Trophoblast cell (in vitro differentiated cells and primary cell): ENCODE measurements at regions not wholly inside any gene's neighbourhood (a gene's known extent, or its start where the extent isn't known, plus 50 kb on each side); places are given as distances from the start of the nearest gene placed in this dataset.

ENCODE experiments used
- DNase-seq, 2 donors: peaks; one replicate each; pipeline ENCODE4 v3.0.0-alpha.2; 2016
- H2AFZ ChIP-seq: 2 replicates; pipeline ENCODE4 v1.6.1; 2013; ENCODE audit warnings: low read length, moderate library complexity, mild to moderate bottlenecking; ENCODE audit not compliant: insufficient read depth, poor library complexity
- H2AK5ac ChIP-seq: 2 replicates; pipeline ENCODE4 v1.6.1; 2013; ENCODE audit warnings: mild to moderate bottlenecking, low read length
- H2BK120ac ChIP-seq: 2 replicates; pipeline ENCODE4 v1.6.1; 2013; ENCODE audit warnings: low read length, mild to moderate bottlenecking, moderate library complexity; ENCODE audit not compliant: insufficient read depth, poor library complexity
- H2BK12ac ChIP-seq: 2 replicates; pipeline ENCODE4 v1.6.1; 2013; ENCODE audit warnings: mild to moderate bottlenecking, low read length, moderate library complexity
- H2BK5ac ChIP-seq: 2 replicates; pipeline ENCODE4 v1.6.1; 2013; ENCODE audit warnings: low read length, low read depth, moderate library complexity, mild to moderate bottlenecking; ENCODE audit not compliant: poor library complexity
- H3K14ac ChIP-seq: 2 replicates; pipeline ENCODE4 v1.6.1; 2013; ENCODE audit warnings: mild to moderate bottlenecking, low read length
- H3K18ac ChIP-seq: 2 replicates; pipeline ENCODE4 v1.6.1; 2013; ENCODE audit warnings: mild to moderate bottlenecking, low read length
- H3K23ac ChIP-seq: 2 replicates; pipeline ENCODE4 v1.6.1; 2013; ENCODE audit warnings: low read length
- H3K27ac ChIP-seq: 2 replicates; pipeline ENCODE4 v1.5.1; 2013; ENCODE audit warnings: low read depth, mild to moderate bottlenecking, inconsistent platforms, low read length, moderate library complexity
- H3K27me3 ChIP-seq: 2 replicates; pipeline ENCODE4 v1.6.1; 2013; ENCODE audit warnings: inconsistent platforms, mild to moderate bottlenecking, low read length, moderate library complexity; ENCODE audit not compliant: insufficient read depth
- H3K36me3 ChIP-seq, 2 experiments: 1 replicate in 1 of 2; 2 replicates in 1 of 2; pipeline ENCODE4 v1.6.1; 2013; ENCODE audit warnings: low read length in 2 of 2, mild to moderate bottlenecking in 2 of 2, moderate library complexity in 1 of 2; ENCODE audit not compliant: insufficient read depth in 2 of 2, control insufficient read depth in 1 of 2
- H3K4ac ChIP-seq: 2 replicates; pipeline ENCODE4 v1.6.1; 2013; ENCODE audit warnings: low read depth, mild to moderate bottlenecking, low read length, moderate library complexity
- H3K4me1 ChIP-seq, 2 experiments: 1 replicate in 1 of 2; 2 replicates in 1 of 2; pipeline ENCODE4 v1.6.1; 2013; ENCODE audit warnings: low read length in 2 of 2, mild to moderate bottlenecking in 2 of 2, moderate library complexity in 1 of 2; ENCODE audit not compliant: insufficient read depth in 2 of 2, control insufficient read depth in 1 of 2
- H3K4me2 ChIP-seq: 2 replicates; pipeline ENCODE4 v1.6.1; 2013; ENCODE audit warnings: inconsistent platforms, mild to moderate bottlenecking, low read length, moderate library complexity
- H3K4me3 ChIP-seq: 2 replicates; pipeline ENCODE4 v1.5.1; 2013; ENCODE audit warnings: mild to moderate bottlenecking, low read depth, low read length, inconsistent platforms
- H3K79me1 ChIP-seq: one replicate; pipeline ENCODE4 v1.6.1; 2013; ENCODE audit warnings: low read length
- H3K79me2 ChIP-seq: 2 replicates; pipeline ENCODE4 v1.6.1; 2013; ENCODE audit warnings: low read length, mild to moderate bottlenecking; ENCODE audit not compliant: control insufficient read depth, insufficient read depth, poor library complexity
- H3K9ac ChIP-seq: 2 replicates; pipeline ENCODE4 v1.6.1; 2013; ENCODE audit warnings: mild to moderate bottlenecking, low read length
- H3K9me3 ChIP-seq: 2 replicates; pipeline ENCODE4 v1.6.1; 2013; ENCODE audit warnings: low read depth, mild to moderate bottlenecking, control low read depth, inconsistent platforms, low read length; ENCODE audit not compliant: insufficient read depth
- H4K12ac ChIP-seq: 2 replicates; pipeline ENCODE4 v1.6.1; 2013; ENCODE audit warnings: low read depth, mild to moderate bottlenecking, low read length, moderate library complexity
- H4K8ac ChIP-seq: 2 replicates; pipeline ENCODE4 v1.6.1; 2013; ENCODE audit warnings: low read depth, mild to moderate bottlenecking, low read length, moderate library complexity
- H4K91ac ChIP-seq: one replicate; pipeline ENCODE4 v1.6.1; 2013; ENCODE audit warnings: low read depth, mild to moderate bottlenecking, low read length, moderate library complexity
- WGBS: extraction: QIAGEN DNeasy Blood & Tissue Kit; methylation state at CpG from one replicate; pipeline ENCODE4 v1.1.7; 2013; ENCODE audit warnings: missing lambda C conversion rate; ENCODE audit not compliant: insufficient read length, insufficient coverage; ENCODE audit errors: extremely low coverage; 5-methylcytosine and 5-hydroxymethylcytosine counted together

GRCh38 chr10:53713431-53713830, 940.8 kb upstream of the MBL2 start:
- no peak overlapping the region for H3K4me3 ChIP-seq
- no peaks in the 10 kb centered on the region for H3K79me2 ChIP-seq
- H4K12ac ChIP-seq: no peak overlapping the region
- H2AK5ac ChIP-seq: no peak overlapping the region
- H2BK120ac ChIP-seq: no peak overlapping the region
- H3K27ac ChIP-seq: no peak overlapping the region
- no peak overlapping the region for H2AFZ ChIP-seq
- no peaks in the 10 kb centered on the region for H3K79me1 ChIP-seq
- H3K14ac ChIP-seq: no peak overlapping the region
- no peak for DNase-seq
- H3K4me1 ChIP-seq: no peaks in the 10 kb centered on the region
- no peak overlapping the region for H2BK5ac ChIP-seq
- no peak overlapping the region for H3K4me2 ChIP-seq
- H2BK12ac ChIP-seq: no peak overlapping the region
- no peak overlapping the region for H3K18ac ChIP-seq
- H3K36me3 ChIP-seq: no peaks in the 10 kb centered on the region
- H3K9ac ChIP-seq: no peak overlapping the region
- H3K9me3 ChIP-seq: no peaks in the 10 kb centered on the region
- no peaks in the 10 kb centered on the region for H3K27me3 ChIP-seq
- no peak overlapping the region for H4K8ac ChIP-seq
- H4K91ac ChIP-seq: no peak overlapping the region
- no peak overlapping the region for H3K23ac ChIP-seq
- no peak overlapping the region for H3K4ac ChIP-seq

DNA sequence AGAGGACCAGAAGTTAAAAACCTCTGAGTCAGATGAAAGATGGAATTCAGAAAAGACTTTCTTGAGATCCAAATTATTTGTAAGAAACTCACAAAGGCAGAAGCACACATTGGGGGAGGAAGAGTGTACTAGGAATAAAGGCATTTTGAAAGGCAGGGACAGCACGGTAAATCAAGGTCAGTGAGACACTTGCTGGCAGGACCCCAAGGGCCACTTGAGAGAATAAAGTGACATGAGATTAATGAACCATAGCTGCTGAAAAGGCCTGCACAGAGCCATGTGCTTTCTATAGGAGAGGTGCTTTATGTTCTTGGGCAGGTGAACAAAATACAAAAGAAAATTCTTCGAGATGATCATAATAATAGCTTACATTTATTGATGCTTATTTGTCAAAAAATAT, 929.9 kb upstream of the MBL2 start:
- Histone ChIP-seq H3K79me2 (no peaks in the 10 kb centered on the region), H2AFZ (no peak overlapping the region), H3K27me3 (no peaks in the 10 kb centered on the region), H4K8ac (no peak overlapping the region), H4K91ac (no peak overlapping the region), H3K36me3 (no peaks in the 10 kb centered on the region), H2BK120ac (no peak overlapping the region), H3K4ac (no peak overlapping the region), H3K27ac (no peak overlapping the region), H4K12ac (no peak overlapping the region), H3K4me1 (no peaks in the 10 kb centered on the region), H2BK12ac (no peak overlapping the region), H3K4me2 (no peak overlapping the region), H2AK5ac (no peak overlapping the region), H2BK5ac (no peak overlapping the region), H3K79me1 (no peaks in the 10 kb centered on the region), H3K9me3 (no peaks in the 10 kb centered on the region), H3K4me3 (no peak overlapping the region), H3K18ac (no peak overlapping the region), H3K14ac (no peak overlapping the region), H3K9ac (no peak overlapping the region), H3K23ac (no peak overlapping the region)
- WGBS: no CpG with 5 or more reads among the region's 2 CpGs
- DNase-seq: no peak

- no peak for DNase-seq
- Histone ChIP-seq H3K4ac (no peak overlapping the region), H2AFZ (no peak overlapping the region), H3K23ac (no peak overlapping the region), H3K79me1 (no peaks in the 10 kb centered on the region), H4K12ac (no peak overlapping the region), H4K8ac (no peak overlapping the region), H2BK120ac (no peak overlapping the region), H3K9me3 (no peaks in the 10 kb centered on the region), H4K91ac (no peak overlapping the region), H3K14ac (no peak overlapping the region), H3K18ac (no peak overlapping the region), H2BK5ac (no peak overlapping the region), H3K9ac (no peak overlapping the region), H3K4me1 (no peaks in the 10 kb centered on the region), H2BK12ac (no peak overlapping the region), H3K4me3 (no peak overlapping the region), H2AK5ac (no peak overlapping the region), H3K27ac (no peak overlapping the region), H3K36me3 (no peaks in the 10 kb centered on the region), H3K27me3 (no peaks in the 10 kb centered on the region), H3K79me2 (no peaks in the 10 kb centered on the region), H3K4me2 (no peak overlapping the region)
Observed at GRCh38 chr10:53701213-53701612, 928.6 kb upstream of the MBL2 start.

DNA sequence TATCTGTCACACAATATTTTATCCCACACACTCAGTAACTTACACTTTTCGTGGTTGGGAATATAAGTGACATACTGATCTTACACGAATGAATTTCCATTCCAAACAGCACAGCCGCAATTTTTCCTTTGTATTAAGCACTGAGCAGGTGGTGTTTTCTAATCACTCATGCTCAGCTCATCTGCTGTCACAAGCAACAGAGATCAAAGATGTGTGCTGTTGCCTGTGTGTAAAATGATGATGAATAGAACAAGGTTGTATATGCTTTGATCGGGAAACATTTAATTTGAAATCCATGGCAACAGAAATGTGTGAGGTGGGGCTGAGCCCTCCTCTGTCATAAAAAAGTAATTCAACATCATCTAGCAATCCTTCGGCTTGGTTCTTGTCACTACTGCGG, 927.7 kb upstream of the MBL2 start:
- no peak overlapping the region for H3K27ac ChIP-seq
- no peak overlapping the region for H4K12ac ChIP-seq
- H3K9me3 ChIP-seq: no peaks in the 10 kb centered on the region
- H3K36me3 ChIP-seq: no peaks in the 10 kb centered on the region
- no peak overlapping the region for H4K91ac ChIP-seq
- no peaks in the 10 kb centered on the region for H3K79me1 ChIP-seq
- no peak overlapping the region for H3K9ac ChIP-seq
- whole genome bisulfite sequencing: no CpG with 5 or more reads among the region's 6 CpGs
- H3K79me2 ChIP-seq: no peaks in the 10 kb centered on the region
- no peak overlapping the region for H2AK5ac ChIP-seq
- H3K14ac ChIP-seq: no peak overlapping the region
- DNase-seq: no peak
- no peak overlapping the region for H2AFZ ChIP-seq
- H4K8ac ChIP-seq: no peak overlapping the region
- H3K18ac ChIP-seq: no peak overlapping the region
- no peak overlapping the region for H3K23ac ChIP-seq
- H3K27me3 ChIP-seq: no peaks in the 10 kb centered on the region
- no peak overlapping the region for H3K4ac ChIP-seq
- no peak overlapping the region for H3K4me2 ChIP-seq
- H3K4me3 ChIP-seq: no peak overlapping the region
- no peak overlapping the region for H2BK5ac ChIP-seq
- H2BK120ac ChIP-seq: no peak overlapping the region
- no peak overlapping the region for H2BK12ac ChIP-seq
- no peaks in the 10 kb centered on the region for H3K4me1 ChIP-seq

DNA sequence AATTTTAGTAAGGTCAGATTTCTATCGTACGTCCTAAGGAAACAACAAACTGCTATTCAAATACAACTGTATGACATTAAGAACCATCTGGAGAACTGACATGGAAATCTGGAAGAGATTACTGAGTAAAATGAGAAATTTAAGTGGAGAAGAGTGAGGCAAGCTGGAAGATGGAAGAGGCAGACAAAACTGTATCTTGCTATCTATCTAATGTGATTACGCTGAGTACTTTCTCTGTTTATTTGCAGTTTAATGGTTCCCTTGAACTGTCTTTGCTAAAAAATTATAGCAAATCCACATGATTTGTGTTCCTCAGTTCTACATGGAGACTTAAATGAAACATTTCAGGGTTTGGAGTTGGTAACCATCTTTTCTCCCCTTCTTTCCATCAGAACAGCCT, 927.1 kb upstream of the MBL2 start:
- Histone ChIP-seq H4K8ac (no peak overlapping the region), H3K14ac (no peak overlapping the region), H3K4me2 (no peak overlapping the region), H3K27me3 (no peaks in the 10 kb centered on the region), H3K9ac (no peak overlapping the region), H3K27ac (no peak overlapping the region), H3K18ac (no peak overlapping the region), H3K23ac (no peak overlapping the region), H3K4me3 (no peak overlapping the region), H3K4ac (no peak overlapping the region), H4K12ac (no peak overlapping the region), H2BK120ac (no peak overlapping the region), H3K9me3 (no peaks in the 10 kb centered on the region), H2BK12ac (no peak overlapping the region), H2AK5ac (no peak overlapping the region), H4K91ac (no peak overlapping the region), H3K4me1 (no peaks in the 10 kb centered on the region), H3K79me2 (no peaks in the 10 kb centered on the region), H2BK5ac (no peak overlapping the region), H3K36me3 (no peaks in the 10 kb centered on the region), H3K79me1 (no peaks in the 10 kb centered on the region), H2AFZ (no peak overlapping the region)
- WGBS: no CpG with 5 or more reads among the region's 3 CpGs
- no peak for DNase-seq
